ENCODE measurements at regions not wholly inside any gene's neighbourhood (a gene's known extent, or its start where the extent isn't known, plus 50 kb on each side); places are given as distances from the start of the nearest gene placed in this dataset.

GRCh38 chr16:86919078-86919477 is 340.7 kb downstream of the FOXL1 start:
- no peak for TF ChIP-seq EZH2 (IDR thresholded peaks at IDR 0.05; ENCODE audit: borderline replicate concordance, low read depth, low read length, poor library complexity, severe bottlenecking)
- TF ChIP-seq CTCF (conservative IDR thresholded peaks at IDR 0.05; ENCODE audit: low read depth, low read length) = no peak
- no peaks in the 10 kb centered on the region for H3K36me3 ChIP-seq (ENCODE audit: insufficient read depth, low read length, poor library complexity, severe bottlenecking)
- no peaks in the 10 kb centered on the region for H3K27me3 ChIP-seq (replicated peaks; ENCODE audit: insufficient read depth, low read depth, low read length, poor library complexity)
- H3K27ac ChIP-seq (ENCODE audit: low read depth, low read length, poor library complexity, severe bottlenecking) = no peak overlapping the region
- intact Hi-C loops (cut with micrococcal nuclease; ENCODE audit: unreplicated experiment) = no loop called here
- DNase-seq (ENCODE audit: low spot score) = no peak
- ChIA-PET POLR2A (ENCODE audit: low non-redundant PET) (no interaction called here), CTCF (no interaction called here)
- H3K9me3 ChIP-seq (ENCODE audit: low read depth, low read length, poor library complexity, severe bottlenecking) = no peaks in the 10 kb centered on the region
- no TSS peak for BruUV-seq (replicated peaks)
- no peak overlapping the region for H3K4me3 ChIP-seq (ENCODE audit: low read depth, low read length, poor library complexity, severe bottlenecking)
- H3K4me1 ChIP-seq (ENCODE audit: insufficient read depth, low read length, poor library complexity, severe bottlenecking) = no peaks in the 10 kb centered on the region

GRCh38 chr16:86919578-86920305 is 341.4 kb downstream of the FOXL1 start:
- no peak overlapping the region for H3K27ac ChIP-seq (ENCODE audit: low read depth, low read length, poor library complexity, severe bottlenecking)
- POLR2A ChIA-PET (ENCODE audit: low non-redundant PET) = no interaction called here
- intact Hi-C loops (cut with micrococcal nuclease; ENCODE audit: unreplicated experiment) = no loop called here

GRCh38 chr16:86921289-86921688 is 342.9 kb downstream of the FOXL1 start:
- no peak overlapping the region for H3K27ac ChIP-seq (ENCODE audit: low read depth, low read length, poor library complexity, severe bottlenecking)
- DNase-seq (ENCODE audit: low spot score) = no peak
- CTCF ChIA-PET = no interaction called here
- intact Hi-C loops (cut with micrococcal nuclease; ENCODE audit: unreplicated experiment) = no loop called here
- no peaks in the 10 kb centered on the region for H3K36me3 ChIP-seq (ENCODE audit: insufficient read depth, low read length, poor library complexity, severe bottlenecking)
- POLR2A ChIA-PET (ENCODE audit: low non-redundant PET) = no interaction called here
- no peak for TF ChIP-seq CTCF (conservative IDR thresholded peaks at IDR 0.05; ENCODE audit: low read depth, low read length)
- no peak for TF ChIP-seq EZH2 (IDR thresholded peaks at IDR 0.05; ENCODE audit: borderline replicate concordance, low read depth, low read length, poor library complexity, severe bottlenecking)
- no peak overlapping the region for H3K4me3 ChIP-seq (ENCODE audit: low read depth, low read length, poor library complexity, severe bottlenecking)
- no peaks in the 10 kb centered on the region for H3K4me1 ChIP-seq (ENCODE audit: insufficient read depth, low read length, poor library complexity, severe bottlenecking)
- peaks cover 10% of the 10 kb centered on the region for H3K27me3 ChIP-seq (replicated peaks; ENCODE audit: insufficient read depth, low read depth, low read length, poor library complexity)
- no TSS peak for BruUV-seq (replicated peaks)
- H3K9me3 ChIP-seq (ENCODE audit: low read depth, low read length, poor library complexity, severe bottlenecking) = no peaks in the 10 kb centered on the region

More at GRCh38 chr16:86919578-86920305, 341.4 kb downstream of the FOXL1 start:
- no peak for TF ChIP-seq EZH2 (IDR thresholded peaks at IDR 0.05; ENCODE audit: borderline replicate concordance, low read depth, low read length, poor library complexity, severe bottlenecking)
- no peak for TF ChIP-seq CTCF (conservative IDR thresholded peaks at IDR 0.05; ENCODE audit: low read depth, low read length)
- no peak overlapping the region for H3K4me3 ChIP-seq (ENCODE audit: low read depth, low read length, poor library complexity, severe bottlenecking)
- DNase-seq (ENCODE audit: low spot score) = no peak
- H3K9me3 ChIP-seq (ENCODE audit: low read depth, low read length, poor library complexity, severe bottlenecking) = no peaks in the 10 kb centered on the region
- peaks cover 5% of the 10 kb centered on the region for H3K27me3 ChIP-seq (replicated peaks; ENCODE audit: insufficient read depth, low read depth, low read length, poor library complexity)
- CTCF ChIA-PET = no interaction called here
- no peaks in the 10 kb centered on the region for H3K4me1 ChIP-seq (ENCODE audit: insufficient read depth, low read length, poor library complexity, severe bottlenecking)
- H3K36me3 ChIP-seq (ENCODE audit: insufficient read depth, low read length, poor library complexity, severe bottlenecking) = no peaks in the 10 kb centered on the region
- BruUV-seq (replicated peaks) = no TSS peak
